ENCODE measurements at regions not wholly inside any gene's neighbourhood (a gene's known extent, or its start where the extent isn't known, plus 50 kb on each side); places are given as distances from the start of the nearest gene placed in this dataset.

- DNase-seq (ENCODE audit: low spot score in 2 of 2), result no peak
- Histone ChIP-seq H3K4me1 (no peaks in the 10 kb centered on the region), H3K27me3 (no peaks in the 10 kb centered on the region), H3K9me3 (peaks cover 0 to 9% of the 10 kb centered on the region in 2 donors), H3K27ac (no peak overlapping the region), H3K4me3 (no peak overlapping the region), H3K36me3 (no peaks in the 10 kb centered on the region)
- TF ChIP-seq POLR2A (IDR thresholded peaks at IDR 0.05), result no peak
- no peak for TF ChIP-seq POLR2AphosphoS5 (IDR thresholded peaks at IDR 0.05)
- TF ChIP-seq CTCF (IDR thresholded peaks at IDR 0.05), result no peak
- intact Hi-C loops (cut with DNase I; ENCODE audit: low total_unique reads), result no loop called here
These were observed 312.8 kb upstream of the EPHA5 start for GRCh38 chr4:65983061-65983460.

- H3K27me3 ChIP-seq, result no peaks in the 10 kb centered on the region
- H3K9me3 ChIP-seq, result peaks cover 0 to 8% of the 10 kb centered on the region in 2 donors
- H3K4me3 ChIP-seq, result no peak overlapping the region
- TF ChIP-seq POLR2AphosphoS5 (IDR thresholded peaks at IDR 0.05), result no peak
- no peak for TF ChIP-seq CTCF (IDR thresholded peaks at IDR 0.05)
- no peak for TF ChIP-seq POLR2A (IDR thresholded peaks at IDR 0.05)
- H3K36me3 ChIP-seq, result no peaks in the 10 kb centered on the region
- intact Hi-C loops (cut with DNase I; ENCODE audit: low total_unique reads), result no loop called here
- no peak for DNase-seq (ENCODE audit: low spot score in 2 of 2)
- no peaks in the 10 kb centered on the region for H3K4me1 ChIP-seq
- no peak overlapping the region for H3K27ac ChIP-seq
These were observed 306.0 kb upstream of the EPHA5 start for GRCh38 chr4:65976287-65976686.

- Histone ChIP-seq H3K9me3 (peaks cover 0 to 8% of the 10 kb centered on the region in 2 donors), H3K27me3 (no peaks in the 10 kb centered on the region), H3K27ac (no peak overlapping the region), H3K4me3 (no peak overlapping the region), H3K36me3 (no peaks in the 10 kb centered on the region), H3K4me1 (no peaks in the 10 kb centered on the region)
- no peak for TF ChIP-seq POLR2AphosphoS5 (IDR thresholded peaks at IDR 0.05)
- TF ChIP-seq CTCF (IDR thresholded peaks at IDR 0.05), result no peak
- TF ChIP-seq POLR2A (IDR thresholded peaks at IDR 0.05), result no peak
- DNase-seq (ENCODE audit: low spot score in 2 of 2), result no peak
- intact Hi-C loops (cut with DNase I; ENCODE audit: low total_unique reads), result no loop called here
These were observed 302.9 kb upstream of the EPHA5 start for GRCh38 chr4:65973186-65973585.

- no peak for DNase-seq (ENCODE audit: low spot score in 2 of 2)
- H3K4me1 ChIP-seq, result no peaks in the 10 kb centered on the region
- H3K27ac ChIP-seq, result no peak overlapping the region
- intact Hi-C loops (cut with DNase I; ENCODE audit: low total_unique reads), result no loop called here
- no peaks in the 10 kb centered on the region for H3K27me3 ChIP-seq
- no peaks in the 10 kb centered on the region for H3K36me3 ChIP-seq
- TF ChIP-seq POLR2AphosphoS5 (IDR thresholded peaks at IDR 0.05) (no peak), CTCF (IDR thresholded peaks at IDR 0.05) (no peak), POLR2A (IDR thresholded peaks at IDR 0.05) (no peak)
- peaks cover 0 to 1% of the 10 kb centered on the region in 2 donors for H3K9me3 ChIP-seq
- no peak overlapping the region for H3K4me3 ChIP-seq
These were observed 301.4 kb upstream of the EPHA5 start for GRCh38 chr4:65971686-65972085.

- Histone ChIP-seq H3K4me1 (no peaks in the 10 kb centered on the region), H3K27me3 (no peaks in the 10 kb centered on the region), H3K4me3 (no peak overlapping the region), H3K9me3 (no peaks in the 10 kb centered on the region), H3K36me3 (no peaks in the 10 kb centered on the region), H3K27ac (no peak overlapping the region)
- no peak for DNase-seq (ENCODE audit: low spot score in 2 of 2)
- TF ChIP-seq CTCF (IDR thresholded peaks at IDR 0.05), result no peak
- TF ChIP-seq POLR2AphosphoS5 (IDR thresholded peaks at IDR 0.05), result no peak
- TF ChIP-seq POLR2A (IDR thresholded peaks at IDR 0.05), result no peak
- intact Hi-C loops (cut with DNase I; ENCODE audit: low total_unique reads), result no loop called here
These were observed 298.7 kb upstream of the EPHA5 start for GRCh38 chr4:65968831-65969558.

All from breast epithelium (tissue), 4 donors.